GM12892 (cell line): ENCODE measurements at regions not wholly inside any gene's neighbourhood (a gene's known extent, or its start where the extent isn't known, plus 50 kb on each side); places are given as distances from the start of the nearest gene placed in this dataset.

Source experiments
- DNase-seq: peaks from one replicate; pipeline ENCODE4 v3.0.0; 2011; ENCODE audit not compliant: insufficient read length
- FAIRE-seq: peaks from 2 replicates; lab custom pipeline; 2011; peaks lifted over from hg19 to GRCh38; lab: Jason Lieb, UNC
- POLR2A ChIP-seq: IDR thresholded peaks from 2 replicates; pipeline ENCODE4 v1.6.1; 2011; ENCODE audit warnings: low read depth, low read length, control low read depth
- POLR2AphosphoS5 ChIP-seq: IDR thresholded peaks from 2 replicates; pipeline ENCODE4 v1.6.1; 2011; ENCODE audit warnings: low read depth, low read length, control low read depth
- TAF1 ChIP-seq: IDR thresholded peaks from 2 replicates; pipeline ENCODE4 v1.6.1; 2011; ENCODE audit warnings: low read depth, mild to moderate bottlenecking, control low read depth, low read length, borderline replicate concordance

GRCh38 chr2:174666312-174666711 is 68.7 kb upstream of the WIPF1 start:
- no peak for DNase-seq
- no peak for FAIRE-seq
- TF ChIP-seq POLR2AphosphoS5 (no peak), POLR2A (no peak), TAF1 (no peak)

DNA sequence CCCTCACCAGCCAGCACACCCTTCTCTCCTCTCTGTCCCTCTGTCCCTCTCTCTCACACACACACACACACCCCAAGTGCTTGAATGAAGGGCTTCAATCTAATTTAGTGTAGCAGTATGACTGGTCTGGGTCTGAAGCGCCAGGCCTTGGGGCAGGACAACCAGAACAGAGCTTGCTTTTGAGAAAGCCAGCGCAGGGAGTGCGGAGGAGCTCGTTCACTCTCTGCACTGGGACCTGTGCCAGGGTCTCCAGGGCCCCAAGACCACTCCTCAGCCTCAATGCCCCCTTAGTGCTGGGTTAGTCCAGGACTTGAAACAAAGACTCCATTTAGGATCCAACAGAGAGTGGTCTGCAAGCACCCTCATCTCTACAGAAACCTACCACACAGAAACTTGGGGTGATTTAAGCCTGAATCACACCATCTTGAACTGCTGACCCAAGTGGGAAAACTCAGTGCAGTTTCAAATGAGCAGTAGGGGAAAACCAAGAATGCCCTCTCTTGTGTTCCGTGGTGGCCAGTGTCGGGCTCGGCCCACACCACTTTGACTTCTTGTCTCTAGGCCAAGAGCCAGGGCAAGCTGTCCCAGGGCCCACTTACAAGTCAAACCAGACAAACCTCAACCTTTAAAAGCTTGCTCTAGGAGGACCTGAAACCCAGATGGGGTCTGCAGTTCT is 66.6 kb upstream of the WIPF1 start:
- no peak for TF ChIP-seq TAF1
- no peak for TF ChIP-seq POLR2AphosphoS5
- no peak for TF ChIP-seq POLR2A
- no peak for DNase-seq
- FAIRE-seq = no peak

DNA sequence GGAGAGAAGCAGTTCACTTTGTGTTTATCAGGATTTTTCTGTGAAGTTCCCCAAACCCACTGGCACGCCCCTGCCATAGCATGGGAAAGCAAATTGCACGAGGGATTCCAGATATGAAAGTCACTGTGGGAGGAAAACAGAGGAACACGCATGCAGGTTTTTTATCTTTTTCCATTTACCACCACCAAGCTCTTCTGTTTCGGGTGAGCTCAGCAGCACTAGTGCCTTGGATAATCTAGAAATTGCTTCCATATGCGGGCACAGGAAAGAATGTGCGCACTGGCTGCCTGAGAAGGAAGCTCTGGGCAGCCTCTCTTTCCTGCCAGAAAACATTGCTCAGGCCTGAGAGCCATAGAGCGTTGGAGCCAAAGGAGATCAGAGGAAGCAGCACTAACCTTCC is 65.9 kb upstream of the WIPF1 start:
- TF ChIP-seq POLR2A (no peak), POLR2AphosphoS5 (no peak), TAF1 (no peak)
- no peak for FAIRE-seq
- no peak for DNase-seq

DNA sequence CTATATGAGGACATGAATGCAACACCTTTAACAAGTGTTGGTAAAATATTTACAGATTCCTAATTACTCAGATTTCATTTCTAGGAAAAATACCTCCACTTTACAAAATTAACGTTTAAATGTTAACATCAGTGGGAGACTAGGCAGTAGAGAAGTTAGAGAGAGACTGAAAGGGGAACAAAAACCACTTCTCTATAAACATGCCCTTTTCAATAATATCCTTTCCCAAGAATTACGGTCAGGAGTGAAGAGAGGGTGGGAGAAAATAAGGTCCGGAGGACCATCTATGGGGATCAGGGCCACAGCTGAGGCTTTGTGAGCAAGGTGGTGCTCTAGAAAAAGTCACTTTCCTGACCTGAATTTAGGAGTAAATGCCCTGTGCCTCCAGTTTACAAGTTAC is 65.3 kb upstream of the WIPF1 start:
- FAIRE-seq (no peak), DNase-seq (no peak)
- TF ChIP-seq TAF1 (no peak), POLR2AphosphoS5 (no peak), POLR2A (no peak)

DNA sequence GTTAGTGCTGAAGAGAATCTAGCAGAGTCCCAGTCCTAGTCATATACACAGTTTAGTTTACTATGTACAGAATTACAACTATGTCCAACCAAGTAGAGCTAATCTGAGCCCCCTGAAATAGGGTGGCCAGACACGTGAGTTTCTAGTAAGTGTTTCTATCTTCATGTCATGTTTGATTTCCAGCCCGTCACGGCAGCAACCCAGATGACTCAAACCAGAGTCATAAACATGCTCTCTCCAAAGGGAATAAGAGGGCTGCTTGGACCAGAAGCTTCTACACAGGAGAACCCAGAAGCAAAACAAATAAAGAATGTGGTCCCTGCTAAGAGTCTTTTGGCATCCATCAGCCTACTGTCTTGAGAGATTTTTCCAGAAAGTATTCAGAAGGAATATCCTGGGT is 64.9 kb upstream of the WIPF1 start:
- FAIRE-seq = no peak
- no peak for DNase-seq
- no peak for TF ChIP-seq POLR2A
- TF ChIP-seq POLR2AphosphoS5 = no peak
- TF ChIP-seq TAF1 = no peak

- no peak for FAIRE-seq
- no peak for DNase-seq
- no peak for TF ChIP-seq TAF1
Observed at GRCh38 chr2:174660984-174661675, 63.5 kb upstream of the WIPF1 start.

DNA sequence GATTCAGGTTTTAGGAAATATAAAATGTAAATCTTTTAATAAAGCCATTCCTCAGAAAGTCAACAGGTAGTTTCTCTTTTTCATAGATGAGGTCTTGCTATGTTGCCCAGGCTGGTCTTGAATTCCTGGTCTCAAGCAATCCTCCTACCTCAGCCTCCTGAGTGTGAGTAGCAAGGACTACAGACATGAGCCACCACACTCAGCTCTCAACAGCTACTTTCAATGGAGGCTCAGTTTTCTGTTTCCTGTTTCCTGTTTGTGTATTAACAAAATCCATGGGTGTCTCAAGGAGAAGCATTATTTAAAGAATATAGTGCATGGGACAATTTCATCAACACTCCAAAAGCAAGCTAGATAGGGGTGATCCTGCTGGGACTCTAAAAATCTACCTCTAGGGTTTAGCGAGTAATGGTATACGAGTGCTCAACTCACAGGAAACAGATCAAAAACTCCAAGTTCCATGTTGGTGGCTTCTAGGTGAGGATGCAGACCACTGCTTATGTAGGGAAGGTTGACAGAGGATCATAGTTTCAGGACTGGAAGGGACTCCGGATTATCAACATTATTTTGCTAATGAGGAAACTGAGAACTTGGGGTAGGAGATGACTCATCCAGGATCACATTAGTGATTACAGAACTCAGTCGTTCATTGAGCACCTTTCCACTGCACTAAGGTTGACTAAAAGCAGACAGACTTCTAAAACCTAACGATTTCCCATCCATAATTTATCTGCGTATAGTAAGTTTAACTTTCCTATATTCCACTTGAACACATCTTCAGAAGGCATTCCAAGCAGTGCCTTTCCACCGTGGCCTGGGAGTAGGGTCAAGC is 61.7 kb upstream of the WIPF1 start:
- no peak for DNase-seq

GRCh38 chr2:174656676-174657176 is 59.1 kb upstream of the WIPF1 start:
- DNase-seq (no peak), FAIRE-seq (no peak)
- no peak for TF ChIP-seq TAF1
- no peak for TF ChIP-seq POLR2A

More for the DNA sequence above, 61.7 kb upstream of the WIPF1 start:
- no peak for FAIRE-seq
- no peak for TF ChIP-seq POLR2AphosphoS5
- no peak for TF ChIP-seq POLR2A
- no peak for TF ChIP-seq TAF1

GRCh38 chr2:174656035-174656434 is 58.4 kb upstream of the WIPF1 start:
- FAIRE-seq = no peak
- no peak for DNase-seq
- TF ChIP-seq POLR2A (no peak), TAF1 (no peak), POLR2AphosphoS5 (no peak)

DNA sequence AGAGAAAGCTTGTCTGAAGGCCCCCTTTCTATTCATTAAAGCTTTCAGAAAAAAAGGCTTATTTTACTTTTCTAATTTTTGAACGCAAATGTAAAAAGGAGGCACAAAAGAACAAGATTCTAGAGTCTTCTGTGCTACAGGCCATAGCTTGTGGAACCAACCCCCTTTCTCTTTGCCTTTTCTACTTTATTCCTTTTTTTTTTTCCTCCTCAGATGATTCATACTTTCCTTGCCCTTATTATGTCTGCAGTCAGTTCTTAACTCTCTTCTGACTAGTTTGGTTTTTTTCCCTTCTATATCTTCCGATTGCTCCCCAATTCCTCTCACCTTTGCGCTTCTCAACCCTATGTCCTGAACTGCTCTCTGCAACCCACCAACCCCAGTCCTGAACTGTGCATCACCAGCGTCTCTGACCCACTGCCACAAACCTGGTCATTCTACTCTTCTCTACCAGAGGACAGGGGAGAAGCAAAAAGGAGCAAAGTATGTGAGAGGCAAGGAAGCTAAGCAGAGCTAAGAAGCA is 56.9 kb upstream of the WIPF1 start:
- no peak for DNase-seq
- FAIRE-seq = no peak
- TF ChIP-seq POLR2AphosphoS5 = no peak
- TF ChIP-seq TAF1 = no peak
- TF ChIP-seq POLR2A = no peak

DNA sequence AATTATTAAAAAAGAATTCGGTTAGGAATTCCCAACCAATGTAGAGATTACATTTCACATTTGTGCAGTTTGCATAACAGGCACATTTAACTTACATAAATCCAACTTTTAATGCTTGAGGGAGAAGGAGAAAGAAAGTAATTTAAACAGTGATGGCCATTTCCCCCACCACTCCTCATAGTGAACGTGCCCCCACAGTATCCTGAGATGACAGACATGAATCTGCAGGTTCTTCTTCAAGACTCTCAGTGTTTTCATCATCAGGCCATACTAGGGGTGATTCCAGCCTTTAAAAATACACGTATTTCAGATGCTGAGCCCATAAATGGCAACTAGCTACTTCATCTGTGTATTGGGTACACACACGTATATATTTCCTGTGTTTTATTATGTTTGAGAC is 51.3 kb upstream of the WIPF1 start:
- FAIRE-seq (no peak), DNase-seq (no peak)
- TF ChIP-seq TAF1 (no peak), POLR2AphosphoS5 (no peak), POLR2A (no peak)
